NCI-H510A treated with DMSO at 0.1 percent for 48 hours (cell line): ENCODE measurements at regions not wholly inside any gene's neighbourhood (a gene's known extent, or its start where the extent isn't known, plus 50 kb on each side); places are given as distances from the start of the nearest gene placed in this dataset.
A peak's percentile ranks its signal among the peaks of the same experiment; 100 is the strongest.

Experiments used
- DNase-seq: peaks from one replicate; lab custom pipeline; 2025; lab: John Stamatoyannopoulos, UW

- no peak for DNase-seq
Observed at GRCh38 chr13:84077271-84077670, 195.0 kb upstream of the SLITRK1 start.

- DNase-seq: no peak
Observed at GRCh38 chr13:84076280-84076679, 194.0 kb upstream of the SLITRK1 start.

- DNase-seq: no peak
Observed at GRCh38 chr13:84050536-84050935, 168.3 kb upstream of the SLITRK1 start.

- no peak for DNase-seq
Observed at GRCh38 chr13:84049443-84050219, 167.4 kb upstream of the SLITRK1 start.

GRCh38 chr13:84044805-84045204 is 162.5 kb upstream of the SLITRK1 start:
- DNase-seq: no peak

- peak; percentile 20 for DNase-seq
Observed at GRCh38 chr13:84038001-84038400, 155.7 kb upstream of the SLITRK1 start.

GRCh38 chr13:84032116-84032515 is 149.8 kb upstream of the SLITRK1 start:
- DNase-seq: no peak

GRCh38 chr13:84031120-84031519 is 148.8 kb upstream of the SLITRK1 start:
- DNase-seq: no peak

GRCh38 chr13:84029396-84029795 is 147.1 kb upstream of the SLITRK1 start:
- no peak for DNase-seq

- no peak for DNase-seq
Observed at GRCh38 chr13:84025824-84026223, 143.6 kb upstream of the SLITRK1 start.

- no peak for DNase-seq
Observed at GRCh38 chr13:83996415-83996814, 114.1 kb upstream of the SLITRK1 start.

- DNase-seq: no peak
Observed at GRCh38 chr13:83995930-83996329, 113.7 kb upstream of the SLITRK1 start.

GRCh38 chr13:83992566-83993358 is 110.5 kb upstream of the SLITRK1 start:
- DNase-seq: no peak

- no peak for DNase-seq
Observed at GRCh38 chr13:83987394-83987793, 105.1 kb upstream of the SLITRK1 start.

GRCh38 chr13:83984793-83985192 is 102.5 kb upstream of the SLITRK1 start:
- no peak for DNase-seq

- DNase-seq: no peak
Observed at GRCh38 chr13:83980331-83980730, 98.1 kb upstream of the SLITRK1 start.

GRCh38 chr13:83975655-83976165 is 93.4 kb upstream of the SLITRK1 start:
- DNase-seq: no peak

GRCh38 chr13:83958531-83958930 is 76.3 kb upstream of the SLITRK1 start:
- no peak for DNase-seq

- DNase-seq: no peak
Observed at GRCh38 chr13:83955011-83955410, 72.7 kb upstream of the SLITRK1 start.

- DNase-seq: no peak
Observed at GRCh38 chr13:83953916-83954315, 71.6 kb upstream of the SLITRK1 start.

GRCh38 chr13:83950293-83950692 is 68.0 kb upstream of the SLITRK1 start:
- DNase-seq: no peak

- DNase-seq: no peak
Observed at GRCh38 chr13:83943530-83944279, 61.4 kb upstream of the SLITRK1 start.
